PC-9 (cell line): ENCODE measurements at regions not wholly inside any gene's neighbourhood (a gene's known extent, or its start where the extent isn't known, plus 50 kb on each side); places are given as distances from the start of the nearest gene placed in this dataset.

ENCODE experiments used
- CTCF ChIP-seq: fragments of 200-600 bp; sonication (generic); conservative IDR thresholded peaks from 2 replicates; pipeline ENCODE4 v1.6.1; 2017; ENCODE audit warnings: mixed run types, antibody characterized with exemption, mild to moderate bottlenecking, moderate library complexity
- EZH2 ChIP-seq: fragments of 200-600 bp; sonication (generic); IDR thresholded peaks from 2 replicates; pipeline ENCODE4 v1.8.0; 2017; ENCODE audit warnings: antibody characterized with exemption, low read depth

GRCh38 chr2:220025207-220025606 is 397.8 kb downstream of the SLC4A3 start:
- TF ChIP-seq CTCF (no peak), EZH2 (no peak)
